HG02852 (cell line): ENCODE measurements at regions not wholly inside any gene's neighbourhood (a gene's known extent, or its start where the extent isn't known, plus 50 kb on each side); places are given as distances from the start of the nearest gene placed in this dataset.

Source experiments
- ATAC-seq: cut with Tn5 transposase; IDR thresholded peaks from one replicate; pipeline ENCODE4 v1.9.1; 2021; ENCODE audit warnings: mild to moderate bottlenecking, moderate library complexity; ENCODE audit not compliant: unreplicated experiment

GRCh38 chr14:98118749-98119148 lies 1153.2 kb downstream of the BCL11B start:
- ATAC-seq: no peak

DNA sequence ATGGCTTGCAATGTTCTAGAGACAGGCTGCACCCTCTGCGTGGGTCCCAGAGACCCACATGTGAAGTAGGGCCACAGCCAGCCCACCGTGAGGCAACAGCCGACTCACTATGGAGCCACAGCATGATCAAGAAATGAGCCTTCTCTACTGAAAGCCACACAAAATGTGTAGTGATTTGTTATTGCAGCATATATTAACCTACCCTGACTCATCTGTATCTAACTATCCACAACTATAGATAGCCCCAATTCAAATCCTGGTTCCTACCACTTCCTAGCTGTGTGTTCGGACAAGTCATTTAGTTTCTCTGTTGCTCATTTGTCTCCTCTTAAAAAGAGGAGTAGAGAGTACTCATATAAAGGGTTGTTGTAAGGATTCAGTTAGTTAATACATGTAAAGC lies 1152.3 kb downstream of the BCL11B start:
- no peak for ATAC-seq

- ATAC-seq: no peak
These were observed 1151.0 kb downstream of the BCL11B start for GRCh38 chr14:98120831-98121464.

DNA sequence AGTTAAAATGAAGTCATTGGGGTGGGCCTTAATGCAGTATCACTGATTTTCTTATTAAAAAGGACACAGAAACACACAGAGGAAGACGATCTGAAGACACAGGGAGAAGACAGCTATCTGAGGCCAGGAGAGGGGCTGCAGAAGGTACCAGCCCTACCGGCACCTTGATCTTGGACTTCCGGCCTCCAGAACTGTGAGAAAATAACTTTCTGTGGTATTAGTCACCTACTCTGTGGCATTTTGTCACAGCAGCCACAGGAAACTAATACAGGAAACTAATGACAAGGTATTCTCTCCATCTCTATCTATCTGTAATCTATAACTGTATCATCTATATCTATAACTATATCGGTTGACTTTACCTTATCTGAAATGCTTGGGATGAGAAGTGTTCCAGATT lies 1149.5 kb downstream of the BCL11B start:
- ATAC-seq: no peak

- no peak for ATAC-seq
These were observed 1141.3 kb downstream of the BCL11B start for GRCh38 chr14:98130691-98131090.

DNA sequence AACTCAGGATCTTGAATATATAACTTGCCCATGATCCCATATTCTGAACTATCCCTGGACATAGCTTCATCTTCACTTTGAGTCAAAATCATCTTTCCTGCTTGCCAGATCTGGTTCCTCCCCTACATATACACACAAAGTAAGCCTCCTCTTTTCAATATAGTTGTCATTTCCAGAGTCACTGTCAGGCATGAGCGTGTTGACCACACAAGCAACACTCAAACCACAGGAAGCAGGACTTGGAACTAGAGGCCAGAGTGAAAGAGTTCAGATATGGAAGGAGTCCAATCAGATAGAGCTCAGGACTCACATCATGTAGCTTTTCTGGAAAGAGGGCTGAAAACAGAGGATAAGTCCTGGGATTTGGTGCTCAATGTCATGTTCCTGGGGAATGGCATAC lies 1140.6 kb downstream of the BCL11B start:
- ATAC-seq: no peak

DNA sequence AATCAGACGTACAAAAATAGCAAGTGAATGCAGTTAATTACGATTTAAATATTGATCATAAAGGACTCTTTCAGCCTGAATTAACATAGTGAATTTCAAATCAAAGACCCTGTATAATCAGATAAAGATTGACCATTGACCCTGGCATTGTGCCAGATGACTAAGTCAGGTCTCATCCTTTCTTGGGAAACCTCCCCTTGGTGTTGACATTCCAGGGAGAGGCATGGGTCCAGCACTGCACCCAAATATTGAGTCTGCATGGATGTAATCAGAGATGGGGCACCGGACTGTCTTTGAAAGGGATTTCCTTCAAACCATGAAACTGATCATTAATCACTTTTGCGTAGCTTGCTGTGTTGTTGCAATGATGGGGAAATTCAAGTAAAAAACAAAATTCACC lies 1138.2 kb downstream of the BCL11B start:
- ATAC-seq: no peak

GRCh38 chr14:98136012-98136789 lies 1135.8 kb downstream of the BCL11B start:
- ATAC-seq: no peak

GRCh38 chr14:98137131-98138025 lies 1134.6 kb downstream of the BCL11B start:
- no peak for ATAC-seq

GRCh38 chr14:98138666-98139065 lies 1133.3 kb downstream of the BCL11B start:
- no peak for ATAC-seq

DNA sequence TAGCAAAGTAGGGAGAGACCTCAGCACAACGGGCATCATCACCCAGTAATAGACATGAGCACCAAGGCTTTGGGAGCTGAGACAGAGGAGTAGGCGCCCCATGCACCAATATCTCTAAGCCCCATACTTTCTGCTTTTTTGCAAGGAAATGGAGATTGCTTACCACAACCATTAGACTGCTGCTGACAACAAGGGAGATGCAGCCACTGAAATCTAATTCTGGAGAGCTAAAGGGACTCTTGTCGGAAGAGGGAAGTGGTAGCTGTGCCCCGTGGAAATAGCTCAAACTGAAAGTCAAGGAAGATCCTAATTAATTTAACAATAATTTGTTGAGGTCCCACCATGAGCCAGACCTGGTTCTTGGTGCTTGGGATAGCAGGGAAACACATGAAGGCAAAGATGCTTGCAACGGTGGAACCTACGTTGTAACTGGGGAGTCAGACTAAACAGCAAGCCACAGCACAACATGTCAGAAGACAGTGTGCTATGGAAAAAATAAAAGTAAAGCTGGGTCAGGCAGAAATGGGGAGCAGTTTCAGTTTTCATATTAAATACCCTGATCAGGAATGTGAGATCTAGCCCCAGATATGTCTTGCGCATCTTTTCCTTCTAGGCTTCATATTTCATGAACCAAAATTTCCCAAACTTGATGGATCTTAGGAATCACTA lies 1131.0 kb downstream of the BCL11B start:
- no peak for ATAC-seq

- no peak for ATAC-seq
These were observed 1128.4 kb downstream of the BCL11B start for GRCh38 chr14:98143566-98143965.

DNA sequence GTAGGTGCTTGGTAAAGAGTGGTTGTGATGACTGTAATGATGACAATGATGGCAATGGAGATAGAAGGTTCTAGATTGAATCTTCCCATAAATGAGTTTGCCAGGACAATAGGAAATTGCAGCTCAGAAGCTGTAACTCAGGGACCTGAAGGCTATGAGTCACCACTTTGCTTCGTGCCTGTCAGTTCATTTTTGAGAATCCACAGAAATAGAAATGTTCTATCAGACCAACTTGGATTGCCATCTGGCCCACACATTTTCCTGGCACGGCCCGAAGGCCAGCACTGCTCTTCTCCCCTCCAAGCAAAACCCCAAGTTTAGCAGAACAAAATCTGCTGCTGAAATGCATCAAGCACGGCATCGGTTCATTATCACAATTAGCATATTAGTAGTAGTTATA lies 1127.0 kb downstream of the BCL11B start:
- ATAC-seq: no peak

- ATAC-seq: no peak
These were observed 1125.6 kb downstream of the BCL11B start for GRCh38 chr14:98146416-98146815.

DNA sequence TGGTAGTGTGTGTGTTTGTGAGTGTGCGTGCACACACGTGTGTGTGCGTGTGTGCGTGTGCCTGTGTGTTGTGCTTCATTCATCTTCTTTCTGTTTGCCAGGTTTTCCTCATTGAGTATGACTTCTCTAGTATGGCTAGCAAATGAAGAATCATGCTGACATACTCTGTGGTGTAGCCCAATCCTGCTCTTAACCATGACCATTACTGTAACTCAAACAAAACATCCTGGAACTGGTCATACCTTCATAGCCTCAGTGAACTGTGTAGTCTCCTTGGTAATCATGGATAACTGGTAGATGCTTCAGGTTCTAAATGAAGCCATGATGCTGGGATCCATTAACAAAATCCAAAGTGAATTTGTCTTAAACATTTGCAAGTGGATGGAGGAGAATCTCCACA lies 1117.7 kb downstream of the BCL11B start:
- ATAC-seq: no peak

- ATAC-seq: no peak
These were observed 1115.6 kb downstream of the BCL11B start for GRCh38 chr14:98156411-98156810.

GRCh38 chr14:98160901-98161300 lies 1111.1 kb downstream of the BCL11B start:
- no peak for ATAC-seq

GRCh38 chr14:98161356-98161755 lies 1110.6 kb downstream of the BCL11B start:
- no peak for ATAC-seq

DNA sequence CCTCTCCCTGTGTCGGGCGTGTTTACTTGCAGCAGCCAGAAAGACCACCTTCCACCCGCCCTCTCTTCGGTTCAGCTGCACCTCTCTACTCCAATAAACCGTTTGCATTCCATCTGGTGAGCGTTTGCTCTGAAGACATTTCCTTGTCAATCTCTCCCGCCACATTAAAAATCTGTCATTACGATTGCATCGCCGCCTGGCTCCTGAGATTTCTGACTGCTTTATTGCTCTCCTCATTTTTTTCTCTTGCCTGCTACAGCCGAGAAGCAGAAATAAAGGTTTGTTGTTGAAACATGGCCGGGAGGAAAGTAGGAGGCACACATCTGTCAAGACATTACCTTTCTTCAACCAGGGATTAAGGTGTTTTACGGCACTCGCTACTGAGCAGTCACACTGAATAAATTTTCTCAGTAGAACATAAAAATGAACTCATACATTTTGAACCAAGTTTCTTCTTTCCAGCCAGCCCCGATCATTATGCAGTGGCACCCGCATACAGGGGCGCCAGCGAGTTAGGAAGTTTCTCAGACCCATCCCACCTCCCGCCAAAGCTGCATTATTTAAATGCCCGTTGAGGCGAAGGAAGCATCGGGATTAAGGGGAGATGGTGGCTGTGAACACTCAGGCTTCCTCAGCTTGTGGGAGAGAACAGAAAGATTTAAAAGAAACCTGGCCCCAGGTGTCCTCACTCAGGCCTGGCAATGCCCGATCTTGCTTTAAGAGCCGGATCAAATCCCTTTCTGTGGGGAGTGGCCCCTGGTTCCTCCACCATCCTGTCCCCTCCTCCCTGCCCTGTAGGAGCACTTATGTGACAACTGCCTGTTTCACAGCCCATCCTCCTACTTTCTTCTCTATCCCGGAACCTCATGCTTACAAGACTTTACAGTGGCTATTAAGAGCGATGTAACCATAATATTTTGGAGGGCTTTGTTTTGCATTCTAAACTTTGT lies 1108.9 kb downstream of the BCL11B start:
- ATAC-seq: no peak

DNA sequence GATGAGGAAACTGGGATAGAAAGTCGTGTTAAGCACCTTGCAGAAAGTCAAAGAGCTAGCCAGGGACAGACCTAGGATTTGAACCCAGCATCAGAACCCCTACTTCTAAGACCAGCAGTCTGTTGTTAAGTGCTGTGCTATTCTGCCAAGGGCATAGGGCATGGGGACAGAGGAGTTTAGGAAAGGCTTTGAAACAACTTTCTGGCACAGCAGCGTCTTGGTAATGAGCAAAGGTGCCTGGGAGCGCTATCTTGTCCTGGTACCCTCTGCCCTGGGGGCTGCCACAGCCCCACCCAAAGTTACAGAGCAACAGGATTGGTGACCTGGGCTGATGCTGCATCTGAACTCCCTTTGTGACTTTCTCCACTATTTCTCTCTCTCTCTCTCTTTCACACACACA lies 1108.1 kb downstream of the BCL11B start:
- no peak for ATAC-seq
